ENCODE measurements at regions not wholly inside any gene's neighbourhood (a gene's known extent, or its start where the extent isn't known, plus 50 kb on each side); places are given as distances from the start of the nearest gene placed in this dataset.

DNA sequence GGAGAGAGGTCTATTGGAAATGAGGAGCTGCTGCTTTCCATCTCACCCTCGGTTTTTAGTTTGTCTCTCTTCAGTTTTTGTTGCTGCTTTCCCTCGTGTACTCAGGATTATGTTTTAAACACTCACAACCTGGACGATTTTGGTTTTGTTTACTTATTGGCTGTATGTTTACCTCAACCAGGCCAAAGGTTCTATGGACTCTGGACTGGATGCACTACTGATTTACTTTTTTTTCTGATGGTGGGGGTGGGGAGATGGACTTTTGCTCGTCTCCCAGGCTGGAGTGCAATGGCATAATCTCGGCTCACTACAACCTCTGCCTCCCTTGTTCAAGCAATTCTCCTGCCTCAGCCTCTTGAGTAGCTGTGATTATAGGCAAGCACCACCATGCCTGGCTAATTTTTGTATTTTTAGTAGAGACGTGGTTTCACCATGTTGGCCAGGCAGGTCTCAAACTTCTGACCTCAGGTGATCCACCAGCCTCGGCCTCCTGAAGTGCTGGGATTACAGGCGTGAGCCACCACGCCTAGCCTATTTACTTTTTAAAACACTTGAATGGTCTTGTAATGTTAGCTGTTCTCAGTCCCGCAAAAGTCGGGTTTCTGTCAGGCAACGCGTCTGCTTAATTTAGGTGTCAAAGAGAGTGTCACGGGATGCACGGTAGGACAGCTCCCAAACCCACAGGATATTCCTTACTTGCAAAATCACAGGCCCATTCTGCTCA lies 148.2 kb upstream of the RIPOR2 start:
- Histone ChIP-seq H2BK20ac (ENCODE audit: low read depth, low read length) (no peak overlapping the region), H3K4me2 (ENCODE audit: low read depth, low read length) (no peak overlapping the region), H3K56ac (ENCODE audit: extremely low read depth, insufficient read depth, low read length) (no peak overlapping the region), H3K9me1 (ENCODE audit: insufficient read depth, low read length) (no peaks in the 10 kb centered on the region), H4K5ac (ENCODE audit: low read depth, low read length) (no peak overlapping the region), H3K4me3 (ENCODE audit: insufficient read depth, low read depth, low read length) (no peak overlapping the region), H2BK120ac (ENCODE audit: low read depth, low read length) (no peak overlapping the region), H4K91ac (ENCODE audit: insufficient read depth, low read depth, low read length) (no peak overlapping the region), H3K36me3 (ENCODE audit: control insufficient read depth, insufficient read depth, low read length) (no peaks in the 10 kb centered on the region), H4K20me1 (ENCODE audit: insufficient read depth, low read length) (no peaks in the 10 kb centered on the region), H3K23ac (ENCODE audit: low read depth, low read length) (no peak overlapping the region), H3K27me3 (ENCODE audit: control insufficient read depth, insufficient read depth, low read length) (no peaks in the 10 kb centered on the region), H3K18ac (ENCODE audit: low read depth, low read length) (no peak overlapping the region), H3K9me3 (ENCODE audit: control insufficient read depth, insufficient read depth, low read length) (no peaks in the 10 kb centered on the region), H3K4ac (ENCODE audit: low read depth, low read length) (no peak overlapping the region), H3K14ac (replicated peaks; ENCODE audit: low read depth, low read length) (no peak overlapping the region), H2AK9ac (replicated peaks; ENCODE audit: low read depth, low read length, poor library complexity) (no peak overlapping the region), H3K27ac (ENCODE audit: insufficient read depth, low read length) (no peak overlapping the region), H2AK5ac (ENCODE audit: low read depth, low read length) (no peak overlapping the region), H3K79me1 (ENCODE audit: low read depth in 1 of 2, low read length in 2 of 2) (no peaks in the 10 kb centered on the region), H3K4me1 (ENCODE audit: control insufficient read depth, insufficient read depth, low read length) (peaks cover 5% of the 10 kb centered on the region; the same call in 1 of the 2 replicates), H2BK15ac (ENCODE audit: low read depth, low read length) (no peak overlapping the region), H2AFZ (replicated peaks; ENCODE audit: low read length, poor library complexity) (no peak overlapping the region), H4K8ac (ENCODE audit: low read depth in 2 of 2, low read length in 2 of 2) (no peak overlapping the region), H2BK5ac (ENCODE audit: low read depth, low read length, poor library complexity, severe bottlenecking) (no peak overlapping the region), H3K9ac (ENCODE audit: low read depth, low read length) (no peak overlapping the region)
- WGBS, 2 experiments (ENCODE audit: extremely low coverage in 2 of 2, insufficient read length in 1 of 2), result 83% methylated on average over 2 of the region's 15 CpGs; no CpG with 5 or more reads in 1 of the 2 experiments
- in situ Hi-C loops (cut with MboI; ENCODE audit: low sequenced_read_pairs) (no loop called here), dilution Hi-C loops (cut with HindIII; ENCODE audit: low sequenced_read_pairs, unreplicated experiment) (loop anchor here (25.0 kb wide), 1 partner anchor 247 kb away; no protein-coding TSS in a partner anchor), intact Hi-C loops (cut with micrococcal nuclease) (no loop called here)
- no TSS peak for BruUV-seq (replicated peaks)
- ChIA-PET POLR2A (ENCODE audit: unreplicated experiment) (no interaction called here), CTCF (interaction anchor here (1.1 kb wide), 1 partner anchor 211 kb away, joined by 3 read pairs; no protein-coding TSS in a partner anchor)
- no peak for TF ChIP-seq CEBPB (IDR thresholded peaks at IDR 0.05; ENCODE audit: low read depth, low read length)
- TF ChIP-seq, protein P1, sequence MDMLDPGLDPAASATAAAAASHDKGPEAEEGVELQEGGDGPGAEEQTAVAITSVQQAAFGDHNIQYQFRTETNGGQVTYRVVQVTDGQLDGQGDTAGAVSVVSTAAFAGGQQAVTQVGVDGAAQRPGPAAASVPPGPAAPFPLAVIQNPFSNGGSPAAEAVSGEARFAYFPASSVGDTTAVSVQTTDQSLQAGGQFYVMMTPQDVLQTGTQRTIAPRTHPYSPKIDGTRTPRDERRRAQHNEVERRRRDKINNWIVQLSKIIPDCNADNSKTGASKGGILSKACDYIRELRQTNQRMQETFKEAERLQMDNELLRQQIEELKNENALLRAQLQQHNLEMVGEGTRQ (IDR thresholded peaks at IDR 0.05; ENCODE audit: low read depth, low read length), result no peak
- TF ChIP-seq RAD21 (IDR thresholded peaks at IDR 0.05; ENCODE audit: low read length), result no peak
- TF ChIP-seq SMC3 (IDR thresholded peaks at IDR 0.05; ENCODE audit: low read depth, low read length), result no peak
- TF ChIP-seq, protein P2, sequence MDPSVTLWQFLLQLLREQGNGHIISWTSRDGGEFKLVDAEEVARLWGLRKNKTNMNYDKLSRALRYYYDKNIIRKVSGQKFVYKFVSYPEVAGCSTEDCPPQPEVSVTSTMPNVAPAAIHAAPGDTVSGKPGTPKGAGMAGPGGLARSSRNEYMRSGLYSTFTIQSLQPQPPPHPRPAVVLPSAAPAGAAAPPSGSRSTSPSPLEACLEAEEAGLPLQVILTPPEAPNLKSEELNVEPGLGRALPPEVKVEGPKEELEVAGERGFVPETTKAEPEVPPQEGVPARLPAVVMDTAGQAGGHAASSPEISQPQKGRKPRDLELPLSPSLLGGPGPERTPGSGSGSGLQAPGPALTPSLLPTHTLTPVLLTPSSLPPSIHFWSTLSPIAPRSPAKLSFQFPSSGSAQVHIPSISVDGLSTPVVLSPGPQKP (IDR thresholded peaks at IDR 0.05; ENCODE audit: borderline replicate concordance, low read depth, low read length), result no peak
- TF ChIP-seq NFE2L2 (IDR thresholded peaks at IDR 0.05; ENCODE audit: low read depth, low read length), result no peak
- no peak for TF ChIP-seq RFX5 (IDR thresholded peaks at IDR 0.05; ENCODE audit: low read depth, low read length)
- TF ChIP-seq POLR2A (IDR thresholded peaks at IDR 0.05; ENCODE audit: low read depth, low read length), result no peak
- no peak for TF ChIP-seq BHLHE40 (IDR thresholded peaks at IDR 0.05; ENCODE audit: low read depth, low read length)
- no peak for TF ChIP-seq FOS (IDR thresholded peaks at IDR 0.05; ENCODE audit: low read depth, low read length)
- no peak for TF ChIP-seq MAFK (IDR thresholded peaks at IDR 0.05; ENCODE audit: low read depth, low read length)
- TF ChIP-seq MXI1 (IDR thresholded peaks at IDR 0.05; ENCODE audit: borderline replicate concordance, low read depth, low read length), result no peak
- TF ChIP-seq, protein P3, sequence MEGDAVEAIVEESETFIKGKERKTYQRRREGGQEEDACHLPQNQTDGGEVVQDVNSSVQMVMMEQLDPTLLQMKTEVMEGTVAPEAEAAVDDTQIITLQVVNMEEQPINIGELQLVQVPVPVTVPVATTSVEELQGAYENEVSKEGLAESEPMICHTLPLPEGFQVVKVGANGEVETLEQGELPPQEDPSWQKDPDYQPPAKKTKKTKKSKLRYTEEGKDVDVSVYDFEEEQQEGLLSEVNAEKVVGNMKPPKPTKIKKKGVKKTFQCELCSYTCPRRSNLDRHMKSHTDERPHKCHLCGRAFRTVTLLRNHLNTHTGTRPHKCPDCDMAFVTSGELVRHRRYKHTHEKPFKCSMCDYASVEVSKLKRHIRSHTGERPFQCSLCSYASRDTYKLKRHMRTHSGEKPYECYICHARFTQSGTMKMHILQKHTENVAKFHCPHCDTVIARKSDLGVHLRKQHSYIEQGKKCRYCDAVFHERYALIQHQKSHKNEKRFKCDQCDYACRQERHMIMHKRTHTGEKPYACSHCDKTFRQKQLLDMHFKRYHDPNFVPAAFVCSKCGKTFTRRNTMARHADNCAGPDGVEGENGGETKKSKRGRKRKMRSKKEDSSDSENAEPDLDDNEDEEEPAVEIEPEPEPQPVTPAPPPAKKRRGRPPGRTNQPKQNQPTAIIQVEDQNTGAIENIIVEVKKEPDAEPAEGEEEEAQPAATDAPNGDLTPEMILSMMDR (conservative IDR thresholded peaks at IDR 0.05; ENCODE audit: low read depth, low read length), result no peak
- no peak for TF ChIP-seq RCOR1 (IDR thresholded peaks at IDR 0.05; ENCODE audit: insufficient replicate concordance, low read length)
- no peak for TF ChIP-seq MAZ (IDR thresholded peaks at IDR 0.05; ENCODE audit: borderline replicate concordance, low read depth, low read length)
- no peak for TF ChIP-seq CHD1 (IDR thresholded peaks at IDR 0.05; ENCODE audit: low read depth, low read length)
- no peak for ATAC-seq (ENCODE audit: low read depth)
- DNase-seq, result no peak

All from IMR-90 (cell line).